ENCODE measurements at regions not wholly inside any gene's neighbourhood (a gene's known extent, or its start where the extent isn't known, plus 50 kb on each side); places are given as distances from the start of the nearest gene placed in this dataset.

- no peak for TF ChIP-seq SMC3 (IDR thresholded peaks at IDR 0.05; ENCODE audit: low read depth, low read length)
- no peak for TF ChIP-seq CTCF (conservative IDR thresholded peaks at IDR 0.05; ENCODE audit: low read depth, low read length)
- TF ChIP-seq MXI1 (IDR thresholded peaks at IDR 0.05; ENCODE audit: borderline replicate concordance, low read depth, low read length): no peak
- TF ChIP-seq RAD21 (IDR thresholded peaks at IDR 0.05; ENCODE audit: low read length): no peak
- no peak for TF ChIP-seq POLR2A (IDR thresholded peaks at IDR 0.05; ENCODE audit: low read depth, low read length)
- no peak for TF ChIP-seq BHLHE40 (IDR thresholded peaks at IDR 0.05; ENCODE audit: low read depth, low read length)
- TF ChIP-seq MAZ (IDR thresholded peaks at IDR 0.05; ENCODE audit: borderline replicate concordance, low read depth, low read length): no peak
Measured at GRCh38 chr12:71007020-71007419, 86.5 kb upstream of the PTPRR start.

Measured in IMR-90 (cell line).